B cell (primary cell): ENCODE measurements at regions not wholly inside any gene's neighbourhood (a gene's known extent, or its start where the extent isn't known, plus 50 kb on each side); places are given as distances from the start of the nearest gene placed in this dataset.

Experiments
- ATAC-seq: fragments of 200-7000 bp; cut with Tn5 transposase; one replicate; pipeline ENCODE4 v1.10.0; 2021; ENCODE audit warnings: low read depth, mild to moderate bottlenecking, moderate number of reproducible peaks, moderate library complexity
- CTCF ChIA-PET: fragments of 350-600 bp; sonication (Branson Sonifier 250); formaldehyde crosslinking; loops from one replicate; lab custom pipeline; 2021; ENCODE audit warnings: antibody characterized with exemption, inconsistent platforms; lab: Charles Lee
- POLR2A ChIA-PET: fragments of 350-600 bp; sonication (Branson Sonifier 250); formaldehyde crosslinking; loops from one replicate; lab custom pipeline; 2021; ENCODE audit warnings: antibody characterized with exemption; lab: Charles Lee
- DNase-seq: peaks from one replicate; pipeline ENCODE4 v3.0.0; 2013
- H2AFZ ChIP-seq: 2 replicates; pipeline ENCODE4 v1.6.1; 2012; ENCODE audit warnings: mild to moderate bottlenecking, low read depth, low read length; ENCODE audit not compliant: insufficient read depth, poor library complexity, severe bottlenecking
- H3K27ac ChIP-seq, 2 donors: 1 replicate in 1 of 2; 2 replicates in 1 of 2; pipeline ENCODE4 v1.5.1; 2012 to 2013; ENCODE audit warnings: low read length in 2 of 2, mild to moderate bottlenecking in 2 of 2, moderate library complexity in 1 of 2
- H3K27me3 ChIP-seq, 4 experiments: fragments of 200-600 bp in 1 of 4; sonication (generic) in 1 of 4; replicated peaks in 1 of 4; 1 replicate in 2 of 4; 2 replicates in 2 of 4; pipeline versions ENCODE4 v1.6.1 to v1.7.0; 2013 to 2016; ENCODE audit warnings: low read length in 3 of 4, mild to moderate bottlenecking in 2 of 4, mixed read lengths in 1 of 4, moderate library complexity in 1 of 4; ENCODE audit not compliant: insufficient read depth in 4 of 4, control insufficient read depth in 3 of 4; ENCODE audit errors: control extremely low read depth in 1 of 4
- H3K36me3 ChIP-seq, 2 experiments: replicated peaks in 1 of 2; 1 replicate in 1 of 2; 2 replicates in 1 of 2; pipeline versions ENCODE4 v1.6.1 to v1.7.1; 2013; ENCODE audit warnings: low read length in 1 of 2; ENCODE audit not compliant: insufficient read depth in 2 of 2, control insufficient read depth in 1 of 2; ENCODE audit errors: control extremely low read depth in 1 of 2, extremely low read depth in 1 of 2
- H3K4me1 ChIP-seq, 2 donors: fragments of 200-600 bp in 1 of 2; sonication (generic) in 1 of 2; 1 replicate in 1 of 2; 2 replicates in 1 of 2; pipeline versions ENCODE4 v1.5.1 to v1.6.1; 2013 to 2017; ENCODE audit warnings: low read length in 2 of 2; ENCODE audit not compliant: control insufficient read depth in 2 of 2, insufficient read depth in 2 of 2
- H3K4me2 ChIP-seq: replicated peaks from 2 replicates; pipeline ENCODE3; 2012; ENCODE audit warnings: mild to moderate bottlenecking, low read depth, low read length; ENCODE audit not compliant: poor library complexity, severe bottlenecking
- H3K4me3 ChIP-seq, 5 experiments: fragments of 200-600 bp in 1 of 5; sonication (generic) in 1 of 5; 1 replicate in 3 of 5; 2 replicates in 2 of 5; pipeline versions ENCODE4 v1.5.1 to v1.7.0; 2011 to 2016; ENCODE audit warnings: low read length in 4 of 5, mild to moderate bottlenecking in 4 of 5, low read depth in 2 of 5, control low read depth in 1 of 5, moderate library complexity in 1 of 5; ENCODE audit not compliant: insufficient read depth in 1 of 5; ENCODE audit errors: control extremely low read depth in 1 of 5, extremely low read depth in 1 of 5
- H3K79me2 ChIP-seq: fragments of 200-600 bp; sonication (generic); one replicate; pipeline ENCODE4 v1.6.0; 2016; ENCODE audit warnings: low read length; ENCODE audit not compliant: control insufficient read depth, insufficient read depth
- H3K9ac ChIP-seq: fragments of 200-600 bp; sonication (generic); 2 replicates; pipeline ENCODE4 v1.6.1; 2017; ENCODE audit warnings: mild to moderate bottlenecking, low read length, moderate library complexity
- H3K9me3 ChIP-seq, 3 donors: one replicate each; pipeline versions ENCODE4 v1.6.1 to v1.7.1; 2013; ENCODE audit warnings: low read length in 2 of 3; ENCODE audit not compliant: control insufficient read depth in 2 of 3, insufficient read depth in 1 of 3; ENCODE audit errors: control extremely low read depth in 1 of 3
- H4K20me1 ChIP-seq: 2 replicates; pipeline ENCODE4 v1.6.0; 2012; ENCODE audit warnings: mild to moderate bottlenecking, low read length; ENCODE audit not compliant: insufficient read depth, control insufficient read depth, poor library complexity, severe bottlenecking
- H3K27ac Mint-ChIP-seq: one replicate; pipeline ENCODE4 v1.8.0; 2021; ENCODE audit warnings: mixed read lengths
- H3K27me3 Mint-ChIP-seq: one replicate; pipeline ENCODE4 v1.8.0; 2021; ENCODE audit warnings: mixed read lengths
- H3K4me1 Mint-ChIP-seq: one replicate; pipeline ENCODE4 v1.8.0; 2021; ENCODE audit warnings: mixed read lengths
- H3K4me3 Mint-ChIP-seq: one replicate; pipeline ENCODE4 v1.8.0; 2021; ENCODE audit warnings: mixed read lengths
- H3K9me3 Mint-ChIP-seq: one replicate; pipeline ENCODE4 v1.8.0; 2022; ENCODE audit warnings: mixed read lengths; ENCODE audit not compliant: insufficient read depth
- CTCF ChIP-seq: fragments of 200-600 bp; IDR thresholded peaks from one replicate; pipeline ENCODE4 v1.8.0; 2022; ENCODE audit warnings: antibody characterized with exemption, mild to moderate bottlenecking
- EZH2 ChIP-seq: IDR thresholded peaks from 2 replicates; pipeline ENCODE4 v1.6.1; 2012; ENCODE audit warnings: borderline replicate concordance, low read depth, mild to moderate bottlenecking, moderate library complexity, low read length; ENCODE audit not compliant: insufficient read depth, poor library complexity, severe bottlenecking
- WGBS: methylation state at CpG from one replicate; pipeline ENCODE4 v1.1.5; 2013; ENCODE audit warnings: missing lambda C conversion rate; ENCODE audit not compliant: insufficient coverage; 5-methylcytosine and 5-hydroxymethylcytosine counted together
- intact Hi-C: fragments of 100-400 bp; cut with micrococcal nuclease; formaldehyde crosslinking; loops from one replicate; pipeline ENCODE4 v1.10.0; 2022

GRCh38 chr12:75970310-75970709, 61.3 kb downstream of the PHLDA1 start:
- Histone ChIP-seq H3K79me2 (no peaks in the 10 kb centered on the region), H3K4me2 (no peak overlapping the region), H2AFZ (no peak overlapping the region), H3K27me3 (no peaks in the 10 kb centered on the region), H3K36me3 (no peaks in the 10 kb centered on the region), H3K4me3 (no peak overlapping the region), H4K20me1 (no peaks in the 10 kb centered on the region), H3K9ac (no peak overlapping the region), H3K27ac (no peak overlapping the region), H3K4me1 (no peaks in the 10 kb centered on the region), H3K9me3 (no peaks in the 10 kb centered on the region)
- H3K4me3 Mint-ChIP-seq: no peak overlapping the region
- ATAC-seq (no peak), DNase-seq (no peak)
- no peaks in the 10 kb centered on the region for H3K4me1 Mint-ChIP-seq
- H3K9me3 Mint-ChIP-seq: peaks cover 2% of the 10 kb centered on the region
- CTCF ChIA-PET: no interaction called here
- intact Hi-C loops: no loop called here
- H3K27me3 Mint-ChIP-seq: peaks cover 22% of the 10 kb centered on the region
- POLR2A ChIA-PET: no interaction called here
- TF ChIP-seq EZH2 (no peak), CTCF (no peak)
- H3K27ac Mint-ChIP-seq: no peak overlapping the region
- no CpG with 5 or more reads among the region's 1 CpG for WGBS

GRCh38 chr12:75969768-75970167, 61.8 kb downstream of the PHLDA1 start:
- Mint-ChIP-seq H3K27me3 (peaks cover 22% of the 10 kb centered on the region), H3K9me3 (peaks cover 2% of the 10 kb centered on the region), H3K27ac (no peak overlapping the region), H3K4me3 (no peak overlapping the region), H3K4me1 (no peaks in the 10 kb centered on the region)
- Histone ChIP-seq H3K9ac (no peak overlapping the region), H3K27ac (no peak overlapping the region), H3K4me3 (no peak overlapping the region), H3K27me3 (no peaks in the 10 kb centered on the region), H2AFZ (no peak overlapping the region), H4K20me1 (no peaks in the 10 kb centered on the region), H3K36me3 (no peaks in the 10 kb centered on the region), H3K4me2 (no peak overlapping the region), H3K4me1 (no peaks in the 10 kb centered on the region), H3K9me3 (no peaks in the 10 kb centered on the region), H3K79me2 (no peaks in the 10 kb centered on the region)
- intact Hi-C loops: no loop called here
- no peak for ATAC-seq
- ChIA-PET POLR2A (no interaction called here), CTCF (no interaction called here)
- no peak for DNase-seq
- TF ChIP-seq EZH2 (no peak), CTCF (no peak)
- WGBS: 100% methylated on average over 5 of the region's 5 CpGs
